CD8-positive, alpha-beta memory T cell (primary cell): ENCODE measurements at regions not wholly inside any gene's neighbourhood (a gene's known extent, or its start where the extent isn't known, plus 50 kb on each side); places are given as distances from the start of the nearest gene placed in this dataset.

Source experiments
- CTCF ChIA-PET: fragments of 350-600 bp; sonication (Branson Sonifier 250); formaldehyde crosslinking; loops from one replicate; lab custom pipeline; 2021; ENCODE audit warnings: antibody characterized with exemption; lab: Charles Lee
- POLR2A ChIA-PET: fragments of 350-600 bp; sonication (Branson Sonifier 250); formaldehyde crosslinking; loops from one replicate; lab custom pipeline; 2021; ENCODE audit warnings: antibody characterized with exemption; lab: Charles Lee
- DNase-seq, 5 donors: peaks; one replicate each; pipeline versions ENCODE4 v3.0.0 to v3.0.0-alpha.2; 2020 to 2022; ENCODE audit warnings: mixed read lengths in 1 of 5
- H3K27ac ChIP-seq: one replicate; pipeline ENCODE4 v1.7.0; 2013; ENCODE audit warnings: low read depth, mild to moderate bottlenecking, low read length, moderate library complexity
- H3K27me3 ChIP-seq: 2 replicates; pipeline ENCODE4 v1.7.0; 2013; ENCODE audit warnings: low read length, mild to moderate bottlenecking; ENCODE audit not compliant: insufficient read depth, poor library complexity, severe bottlenecking
- H3K36me3 ChIP-seq: 2 replicates; pipeline ENCODE4 v1.7.0; 2013; ENCODE audit warnings: mild to moderate bottlenecking, low read length, moderate library complexity; ENCODE audit not compliant: insufficient read depth
- H3K4me1 ChIP-seq: 2 replicates; pipeline ENCODE4 v1.7.0; 2013; ENCODE audit warnings: mild to moderate bottlenecking, low read length, moderate library complexity; ENCODE audit not compliant: insufficient read depth
- H3K4me3 ChIP-seq: 2 replicates; pipeline ENCODE4 v1.7.0; 2013; ENCODE audit warnings: mild to moderate bottlenecking, low read length
- H3K9me3 ChIP-seq: 2 replicates; pipeline ENCODE4 v1.7.0; 2013; ENCODE audit warnings: mild to moderate bottlenecking, low read length
- H3K27ac Mint-ChIP-seq, 8 donors: one replicate each; pipeline ENCODE4 v1.8.0; 2020 to 2021; ENCODE audit warnings: mixed read lengths in 8 of 8, mild to moderate bottlenecking in 6 of 8, inconsistent platforms in 3 of 8, moderate library complexity in 3 of 8
- H3K27me3 Mint-ChIP-seq, 2 donors: one replicate each; pipeline ENCODE4 v1.8.0; 2020 to 2021; ENCODE audit warnings: mixed read lengths in 2 of 2, mild to moderate bottlenecking in 1 of 2, moderate library complexity in 1 of 2
- H3K36me3 Mint-ChIP-seq, 3 donors: one replicate each; pipeline ENCODE4 v1.8.0; 2020 to 2021; ENCODE audit warnings: mixed read lengths in 3 of 3, inconsistent platforms in 1 of 3, mild to moderate bottlenecking in 1 of 3
- H3K4me1 Mint-ChIP-seq, 3 donors: one replicate each; pipeline ENCODE4 v1.8.0; 2020 to 2021; ENCODE audit warnings: mixed read lengths in 3 of 3, inconsistent platforms in 1 of 3, mild to moderate bottlenecking in 1 of 3
- H3K4me3 Mint-ChIP-seq, 7 donors: one replicate each; pipeline ENCODE4 v1.8.0; 2020 to 2021; ENCODE audit warnings: mixed read lengths in 7 of 7, mild to moderate bottlenecking in 6 of 7, moderate library complexity in 4 of 7, inconsistent platforms in 2 of 7
- H3K9me3 Mint-ChIP-seq, 5 donors: one replicate each; pipeline ENCODE4 v1.8.0; 2020 to 2022; ENCODE audit warnings: mixed read lengths in 5 of 5, mild to moderate bottlenecking in 3 of 5, moderate library complexity in 2 of 5, inconsistent platforms in 1 of 5

DNA sequence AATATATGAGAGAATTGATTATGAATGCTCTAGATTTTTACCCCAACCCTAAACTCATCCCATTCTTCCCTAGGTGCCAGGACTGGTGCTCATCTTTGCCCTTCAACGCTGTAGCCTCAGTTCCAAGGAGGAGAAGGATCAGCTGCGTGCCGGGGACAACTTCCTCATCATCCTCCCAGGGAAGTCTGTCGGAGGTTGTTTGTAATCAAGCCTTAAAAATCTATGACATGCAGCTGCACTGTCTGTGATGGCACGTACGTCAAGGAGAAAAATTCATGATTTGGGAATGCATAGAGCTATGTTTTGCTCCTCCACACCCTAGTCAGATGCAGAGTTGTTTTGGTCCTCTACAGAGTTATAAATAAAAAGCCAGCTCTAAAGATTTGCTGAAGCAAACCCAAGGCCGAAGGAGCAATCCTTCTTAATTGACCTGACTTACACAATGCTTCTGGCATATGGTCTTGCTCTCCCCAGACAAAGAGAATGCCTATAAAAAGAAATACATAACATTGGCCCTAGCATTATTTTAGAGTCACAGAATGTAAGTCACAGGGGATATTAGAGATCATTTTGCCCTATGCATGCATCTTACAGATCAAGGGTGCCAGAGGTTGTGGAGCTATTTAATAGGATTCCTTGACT lies 244.2 kb downstream of the HIVEP2 start:
- H3K36me3 ChIP-seq = no peaks in the 10 kb centered on the region
- H3K27ac ChIP-seq = no peak overlapping the region
- no peaks in the 10 kb centered on the region for H3K9me3 ChIP-seq
- CTCF ChIA-PET = interaction anchor here (1.4 kb wide), 1 partner anchor 8 kb away, joined by 4 read pairs; no protein-coding TSS in a partner anchor
- Mint-ChIP-seq H3K4me3 (no peak overlapping the region), H3K9me3 (no peaks in the 10 kb centered on the region), H3K36me3 (peaks cover 0 to 2% (median 0%) of the 10 kb centered on the region in 3 donors), H3K27ac (no peak overlapping the region), H3K4me1 (peaks cover 0 to under 1% (median 0%) of the 10 kb centered on the region in 3 donors), H3K27me3 (peaks cover 0 to 1% of the 10 kb centered on the region in 2 donors)
- POLR2A ChIA-PET = no interaction called here
- no peak for DNase-seq
- H3K27me3 ChIP-seq = no peaks in the 10 kb centered on the region
- H3K4me1 ChIP-seq = no peaks in the 10 kb centered on the region
- no peak overlapping the region for H3K4me3 ChIP-seq
